GM12878 (cell line): ENCODE measurements at regions not wholly inside any gene's neighbourhood (a gene's known extent, or its start where the extent isn't known, plus 50 kb on each side); places are given as distances from the start of the nearest gene placed in this dataset.

Source experiments
- CHD1 ChIP-seq: IDR thresholded peaks from 2 replicates; pipeline ENCODE4 v1.6.1; 2012; ENCODE audit warnings: low read depth, low read length, improper control_type of control experiment
- JUND ChIP-seq: IDR thresholded peaks from 2 replicates; pipeline ENCODE4 v1.6.1; 2012; ENCODE audit warnings: low read depth, mild to moderate bottlenecking, low read length, improper control_type of control experiment, moderate library complexity
- MTA3 ChIP-seq: IDR thresholded peaks from 2 replicates; pipeline ENCODE4 v1.6.1; 2012; ENCODE audit warnings: low read length, inconsistent platforms, borderline replicate concordance
- MXI1 ChIP-seq: fragments of 150-350 bp; IDR thresholded peaks from 2 replicates; pipeline ENCODE4 v1.6.1; 2011; ENCODE audit warnings: low read depth, mild to moderate bottlenecking, inconsistent platforms, low read length, improper control_type of control experiment
- SPI1 ChIP-seq: IDR thresholded peaks from 2 replicates; pipeline ENCODE4 v1.6.1; 2011; ENCODE audit warnings: low read depth, mild to moderate bottlenecking, low read length, moderate library complexity, borderline replicate concordance; ENCODE audit not compliant: insufficient read depth
- STAT3 ChIP-seq: IDR thresholded peaks from 2 replicates; pipeline ENCODE4 v1.6.1; 2011; ENCODE audit warnings: low read depth, low read length, improper control_type of control experiment
- TARDBP ChIP-seq: IDR thresholded peaks from 2 replicates; pipeline ENCODE4 v1.6.1; 2016; ENCODE audit warnings: borderline replicate concordance
- TF ChIP-seq, protein P1 (sequence below): fragments of 450-650 bp; IDR thresholded peaks from 2 replicates; pipeline ENCODE4 v1.6.1; 2017; ENCODE audit warnings: low read depth, mild to moderate bottlenecking, moderate library complexity
- TF ChIP-seq, protein P2 (sequence below): IDR thresholded peaks from 2 replicates; pipeline ENCODE4 v1.6.1; 2012; ENCODE audit warnings: low read length, inconsistent platforms
- TF ChIP-seq, protein P3 (sequence below): IDR thresholded peaks from 2 replicates; pipeline ENCODE4 v1.6.1; 2011; ENCODE audit warnings: borderline replicate concordance, low read depth, mild to moderate bottlenecking, moderate library complexity, mixed read lengths, low read length; ENCODE audit not compliant: insufficient read depth; ENCODE audit errors: extremely low read length
- TF ChIP-seq, protein P4 (sequence below): fragments of 450-650 bp; IDR thresholded peaks from 2 replicates; pipeline ENCODE4 v1.6.1; 2017; ENCODE audit warnings: mild to moderate bottlenecking, moderate library complexity
- TF ChIP-seq, protein P5 (sequence below): fragments of 450-650 bp; IDR thresholded peaks from 2 replicates; pipeline ENCODE4 v1.6.1; 2017; ENCODE audit warnings: mild to moderate bottlenecking, moderate library complexity

DNA sequence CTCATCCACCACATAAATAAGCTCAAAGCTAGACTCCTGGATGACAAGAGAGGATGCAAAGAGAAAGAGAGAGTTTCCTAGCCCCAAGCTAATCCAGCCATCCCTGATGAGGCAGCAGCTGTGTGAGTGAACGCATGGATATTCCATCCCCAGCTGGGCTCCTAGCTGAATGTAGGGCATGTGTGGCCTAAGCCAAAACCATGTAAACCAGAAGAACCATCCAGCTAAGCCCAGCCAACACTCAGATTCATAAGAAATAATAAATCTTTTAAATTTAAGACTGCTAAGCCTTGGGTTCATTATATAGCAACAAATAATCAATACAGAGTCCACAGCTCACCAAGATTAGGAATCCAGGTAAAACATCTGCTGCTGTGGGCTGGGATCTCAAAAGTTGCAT, 94.3 kb downstream of the TNFAIP2 start (continued):
- TF ChIP-seq, protein P1, sequence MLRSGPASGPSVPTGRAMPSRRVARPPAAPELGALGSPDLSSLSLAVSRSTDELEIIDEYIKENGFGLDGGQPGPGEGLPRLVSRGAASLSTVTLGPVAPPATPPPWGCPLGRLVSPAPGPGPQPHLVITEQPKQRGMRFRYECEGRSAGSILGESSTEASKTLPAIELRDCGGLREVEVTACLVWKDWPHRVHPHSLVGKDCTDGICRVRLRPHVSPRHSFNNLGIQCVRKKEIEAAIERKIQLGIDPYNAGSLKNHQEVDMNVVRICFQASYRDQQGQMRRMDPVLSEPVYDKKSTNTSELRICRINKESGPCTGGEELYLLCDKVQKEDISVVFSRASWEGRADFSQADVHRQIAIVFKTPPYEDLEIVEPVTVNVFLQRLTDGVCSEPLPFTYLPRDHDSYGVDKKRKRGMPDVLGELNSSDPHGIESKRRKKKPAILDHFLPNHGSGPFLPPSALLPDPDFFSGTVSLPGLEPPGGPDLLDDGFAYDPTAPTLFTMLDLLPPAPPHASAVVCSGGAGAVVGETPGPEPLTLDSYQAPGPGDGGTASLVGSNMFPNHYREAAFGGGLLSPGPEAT, result no peak
- TF ChIP-seq SPI1, result no peak
- TF ChIP-seq, protein P2, sequence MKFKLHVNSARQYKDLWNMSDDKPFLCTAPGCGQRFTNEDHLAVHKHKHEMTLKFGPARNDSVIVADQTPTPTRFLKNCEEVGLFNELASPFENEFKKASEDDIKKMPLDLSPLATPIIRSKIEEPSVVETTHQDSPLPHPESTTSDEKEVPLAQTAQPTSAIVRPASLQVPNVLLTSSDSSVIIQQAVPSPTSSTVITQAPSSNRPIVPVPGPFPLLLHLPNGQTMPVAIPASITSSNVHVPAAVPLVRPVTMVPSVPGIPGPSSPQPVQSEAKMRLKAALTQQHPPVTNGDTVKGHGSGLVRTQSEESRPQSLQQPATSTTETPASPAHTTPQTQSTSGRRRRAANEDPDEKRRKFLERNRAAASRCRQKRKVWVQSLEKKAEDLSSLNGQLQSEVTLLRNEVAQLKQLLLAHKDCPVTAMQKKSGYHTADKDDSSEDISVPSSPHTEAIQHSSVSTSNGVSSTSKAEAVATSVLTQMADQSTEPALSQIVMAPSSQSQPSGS, result no peak
- no peak for TF ChIP-seq CHD1
- TF ChIP-seq, protein P3, sequence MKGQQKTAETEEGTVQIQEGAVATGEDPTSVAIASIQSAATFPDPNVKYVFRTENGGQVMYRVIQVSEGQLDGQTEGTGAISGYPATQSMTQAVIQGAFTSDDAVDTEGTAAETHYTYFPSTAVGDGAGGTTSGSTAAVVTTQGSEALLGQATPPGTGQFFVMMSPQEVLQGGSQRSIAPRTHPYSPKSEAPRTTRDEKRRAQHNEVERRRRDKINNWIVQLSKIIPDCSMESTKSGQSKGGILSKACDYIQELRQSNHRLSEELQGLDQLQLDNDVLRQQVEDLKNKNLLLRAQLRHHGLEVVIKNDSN, result no peak
- no peak for TF ChIP-seq MTA3
- no peak for TF ChIP-seq MXI1
- no peak for TF ChIP-seq TARDBP
- TF ChIP-seq, protein P4, sequence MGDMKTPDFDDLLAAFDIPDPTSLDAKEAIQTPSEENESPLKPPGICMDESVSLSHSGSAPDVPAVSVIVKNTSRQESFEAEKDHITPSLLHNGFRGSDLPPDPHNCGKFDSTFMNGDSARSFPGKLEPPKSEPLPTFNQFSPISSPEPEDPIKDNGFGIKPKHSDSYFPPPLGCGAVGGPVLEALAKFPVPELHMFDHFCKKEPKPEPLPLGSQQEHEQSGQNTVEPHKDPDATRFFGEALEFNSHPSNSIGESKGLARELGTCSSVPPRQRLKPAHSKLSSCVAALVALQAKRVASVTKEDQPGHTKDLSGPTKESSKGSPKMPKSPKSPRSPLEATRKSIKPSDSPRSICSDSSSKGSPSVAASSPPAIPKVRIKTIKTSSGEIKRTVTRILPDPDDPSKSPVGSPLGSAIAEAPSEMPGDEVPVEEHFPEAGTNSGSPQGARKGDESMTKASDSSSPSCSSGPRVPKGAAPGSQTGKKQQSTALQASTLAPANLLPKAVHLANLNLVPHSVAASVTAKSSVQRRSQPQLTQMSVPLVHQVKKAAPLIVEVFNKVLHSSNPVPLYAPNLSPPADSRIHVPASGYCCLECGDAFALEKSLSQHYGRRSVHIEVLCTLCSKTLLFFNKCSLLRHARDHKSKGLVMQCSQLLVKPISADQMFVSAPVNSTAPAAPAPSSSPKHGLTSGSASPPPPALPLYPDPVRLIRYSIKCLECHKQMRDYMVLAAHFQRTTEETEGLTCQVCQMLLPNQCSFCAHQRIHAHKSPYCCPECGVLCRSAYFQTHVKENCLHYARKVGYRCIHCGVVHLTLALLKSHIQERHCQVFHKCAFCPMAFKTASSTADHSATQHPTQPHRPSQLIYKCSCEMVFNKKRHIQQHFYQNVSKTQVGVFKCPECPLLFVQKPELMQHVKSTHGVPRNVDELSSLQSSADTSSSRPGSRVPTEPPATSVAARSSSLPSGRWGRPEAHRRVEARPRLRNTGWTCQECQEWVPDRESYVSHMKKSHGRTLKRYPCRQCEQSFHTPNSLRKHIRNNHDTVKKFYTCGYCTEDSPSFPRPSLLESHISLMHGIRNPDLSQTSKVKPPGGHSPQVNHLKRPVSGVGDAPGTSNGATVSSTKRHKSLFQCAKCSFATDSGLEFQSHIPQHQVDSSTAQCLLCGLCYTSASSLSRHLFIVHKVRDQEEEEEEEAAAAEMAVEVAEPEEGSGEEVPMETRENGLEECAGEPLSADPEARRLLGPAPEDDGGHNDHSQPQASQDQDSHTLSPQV, result no peak
- no peak for TF ChIP-seq JUND
- TF ChIP-seq, protein P5, sequence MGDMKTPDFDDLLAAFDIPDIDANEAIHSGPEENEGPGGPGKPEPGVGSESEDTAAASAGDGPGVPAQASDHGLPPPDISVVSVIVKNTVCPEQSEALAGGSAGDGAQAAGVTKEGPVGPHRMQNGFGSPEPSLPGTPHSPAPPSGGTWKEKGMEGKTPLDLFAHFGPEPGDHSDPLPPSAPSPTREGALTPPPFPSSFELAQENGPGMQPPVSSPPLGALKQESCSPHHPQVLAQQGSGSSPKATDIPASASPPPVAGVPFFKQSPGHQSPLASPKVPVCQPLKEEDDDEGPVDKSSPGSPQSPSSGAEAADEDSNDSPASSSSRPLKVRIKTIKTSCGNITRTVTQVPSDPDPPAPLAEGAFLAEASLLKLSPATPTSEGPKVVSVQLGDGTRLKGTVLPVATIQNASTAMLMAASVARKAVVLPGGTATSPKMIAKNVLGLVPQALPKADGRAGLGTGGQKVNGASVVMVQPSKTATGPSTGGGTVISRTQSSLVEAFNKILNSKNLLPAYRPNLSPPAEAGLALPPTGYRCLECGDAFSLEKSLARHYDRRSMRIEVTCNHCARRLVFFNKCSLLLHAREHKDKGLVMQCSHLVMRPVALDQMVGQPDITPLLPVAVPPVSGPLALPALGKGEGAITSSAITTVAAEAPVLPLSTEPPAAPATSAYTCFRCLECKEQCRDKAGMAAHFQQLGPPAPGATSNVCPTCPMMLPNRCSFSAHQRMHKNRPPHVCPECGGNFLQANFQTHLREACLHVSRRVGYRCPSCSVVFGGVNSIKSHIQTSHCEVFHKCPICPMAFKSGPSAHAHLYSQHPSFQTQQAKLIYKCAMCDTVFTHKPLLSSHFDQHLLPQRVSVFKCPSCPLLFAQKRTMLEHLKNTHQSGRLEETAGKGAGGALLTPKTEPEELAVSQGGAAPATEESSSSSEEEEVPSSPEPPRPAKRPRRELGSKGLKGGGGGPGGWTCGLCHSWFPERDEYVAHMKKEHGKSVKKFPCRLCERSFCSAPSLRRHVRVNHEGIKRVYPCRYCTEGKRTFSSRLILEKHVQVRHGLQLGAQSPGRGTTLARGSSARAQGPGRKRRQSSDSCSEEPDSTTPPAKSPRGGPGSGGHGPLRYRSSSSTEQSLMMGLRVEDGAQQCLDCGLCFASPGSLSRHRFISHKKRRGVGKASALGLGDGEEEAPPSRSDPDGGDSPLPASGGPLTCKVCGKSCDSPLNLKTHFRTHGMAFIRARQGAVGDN, result no peak
- TF ChIP-seq STAT3, result no peak
